ENCODE measurements at regions not wholly inside any gene's neighbourhood (a gene's known extent, or its start where the extent isn't known, plus 50 kb on each side); places are given as distances from the start of the nearest gene placed in this dataset.

DNA sequence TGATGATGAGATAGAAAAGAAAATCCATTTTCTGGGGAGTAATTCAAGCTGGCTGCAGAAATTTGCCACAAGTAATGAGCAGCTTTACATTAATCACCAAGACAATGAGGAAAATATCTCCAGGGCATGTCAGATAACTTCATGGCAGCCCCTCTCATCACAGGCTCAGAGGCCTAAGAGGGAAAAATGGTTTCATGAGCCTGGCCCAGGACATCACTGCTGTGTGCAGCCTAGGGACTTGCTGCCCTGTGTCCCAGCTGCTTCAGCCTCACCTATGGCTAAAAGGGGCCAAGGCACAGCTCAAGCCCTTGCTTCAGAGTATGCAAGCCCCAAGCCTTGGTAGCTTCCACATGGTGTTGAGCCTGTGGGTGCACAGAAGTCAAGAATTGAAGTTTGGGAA is 161.7 kb downstream of the OPA1 start:
- no peak for DNase-seq

DNA sequence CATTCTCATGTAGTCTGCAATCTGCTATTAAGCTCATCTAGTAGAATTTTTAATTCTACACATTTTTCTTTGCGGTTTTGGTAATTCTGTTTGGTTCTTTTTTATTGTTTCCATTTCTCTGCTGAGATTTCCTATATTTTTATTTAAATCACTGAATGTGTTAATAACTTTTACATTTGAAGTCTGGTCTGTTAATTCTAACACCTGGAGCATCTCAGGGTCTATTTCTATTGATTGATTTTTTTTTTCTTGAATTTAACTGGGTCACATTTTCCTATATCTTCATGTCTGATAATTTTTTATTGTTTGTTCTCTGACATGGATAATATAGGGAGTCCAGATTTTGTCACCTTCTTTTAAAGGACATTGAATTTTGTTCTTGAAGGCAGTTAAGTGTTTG is 163.5 kb downstream of the OPA1 start:
- no peak for DNase-seq

DNA sequence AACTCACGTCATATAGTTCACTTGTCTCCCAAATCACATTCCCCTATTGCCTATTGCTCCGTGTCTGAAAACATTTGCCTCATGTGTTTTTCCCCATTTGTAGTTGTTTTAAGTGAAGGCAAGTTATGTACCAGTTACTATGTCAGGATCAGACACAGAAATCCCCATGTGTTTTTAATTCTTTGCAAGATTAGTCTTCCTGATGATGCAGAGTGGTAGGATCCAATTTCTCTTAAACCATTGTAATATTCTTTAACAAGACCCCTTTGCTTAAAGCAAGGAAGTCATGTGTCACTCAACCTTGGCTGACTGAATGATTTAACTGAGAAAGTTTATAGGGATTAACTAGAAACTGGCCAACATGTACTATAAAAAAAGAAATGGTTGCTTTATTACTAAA is 164.4 kb downstream of the OPA1 start:
- DNase-seq = no peak

DNA sequence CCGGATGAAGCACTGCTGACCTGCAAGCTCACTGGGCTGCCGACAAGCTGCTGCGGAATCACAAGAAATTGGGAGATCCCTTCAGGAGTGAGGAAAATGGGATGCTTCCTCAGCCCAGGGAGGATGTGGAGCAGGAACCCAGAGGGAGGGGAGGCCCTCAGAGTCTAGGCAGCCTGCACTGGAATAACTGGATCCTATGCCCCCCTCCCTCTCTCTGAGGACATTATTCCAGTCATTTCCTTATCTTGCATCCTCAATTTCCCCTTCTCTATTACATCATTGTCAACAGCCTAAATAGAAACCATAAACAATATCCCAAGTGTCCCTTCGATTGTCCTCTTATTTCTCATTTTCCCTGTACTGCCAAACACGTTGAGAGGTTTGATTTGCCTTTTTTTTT is 169.0 kb downstream of the OPA1 start:
- no peak for DNase-seq

DNA sequence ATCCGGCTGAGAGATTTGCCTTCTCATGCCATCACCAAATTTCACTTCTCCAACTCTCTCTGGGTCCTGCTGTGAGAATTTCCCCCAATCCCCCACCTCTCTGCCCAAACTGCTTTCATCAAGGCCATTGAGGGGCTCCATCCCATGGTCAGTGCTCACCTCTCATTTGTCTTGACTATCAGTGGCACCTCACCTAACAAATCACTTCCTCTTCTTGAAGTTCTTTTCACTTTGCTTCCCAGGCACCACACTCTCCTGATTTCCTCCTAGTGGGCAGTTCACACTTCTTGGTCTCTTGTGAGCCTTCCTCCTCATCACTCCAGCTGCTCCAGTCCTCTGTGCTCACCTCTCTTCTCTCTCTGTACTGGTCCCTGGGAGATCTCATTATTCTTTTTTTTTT is 169.6 kb downstream of the OPA1 start:
- no peak for DNase-seq

DNA sequence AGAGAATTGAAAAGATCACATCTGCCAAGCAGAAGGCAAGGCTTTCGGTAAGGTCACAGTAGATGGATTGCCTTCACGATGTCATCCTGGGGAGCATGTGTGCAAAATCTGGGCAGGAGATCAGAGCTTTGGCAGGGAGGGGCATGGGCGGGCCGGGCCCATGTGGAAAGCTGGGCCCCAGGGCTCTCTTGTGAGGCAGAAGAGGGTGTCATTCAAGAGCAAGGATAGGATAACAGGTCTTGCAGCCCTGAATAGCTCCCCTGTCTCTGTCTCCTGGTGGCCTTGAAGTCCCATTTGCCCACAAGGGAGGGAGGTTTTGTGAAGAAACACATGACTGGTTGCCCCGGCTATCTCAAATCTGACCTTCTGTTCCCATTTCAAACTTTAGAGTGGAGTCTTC is 172.0 kb downstream of the OPA1 start:
- DNase-seq = no peak

DNA sequence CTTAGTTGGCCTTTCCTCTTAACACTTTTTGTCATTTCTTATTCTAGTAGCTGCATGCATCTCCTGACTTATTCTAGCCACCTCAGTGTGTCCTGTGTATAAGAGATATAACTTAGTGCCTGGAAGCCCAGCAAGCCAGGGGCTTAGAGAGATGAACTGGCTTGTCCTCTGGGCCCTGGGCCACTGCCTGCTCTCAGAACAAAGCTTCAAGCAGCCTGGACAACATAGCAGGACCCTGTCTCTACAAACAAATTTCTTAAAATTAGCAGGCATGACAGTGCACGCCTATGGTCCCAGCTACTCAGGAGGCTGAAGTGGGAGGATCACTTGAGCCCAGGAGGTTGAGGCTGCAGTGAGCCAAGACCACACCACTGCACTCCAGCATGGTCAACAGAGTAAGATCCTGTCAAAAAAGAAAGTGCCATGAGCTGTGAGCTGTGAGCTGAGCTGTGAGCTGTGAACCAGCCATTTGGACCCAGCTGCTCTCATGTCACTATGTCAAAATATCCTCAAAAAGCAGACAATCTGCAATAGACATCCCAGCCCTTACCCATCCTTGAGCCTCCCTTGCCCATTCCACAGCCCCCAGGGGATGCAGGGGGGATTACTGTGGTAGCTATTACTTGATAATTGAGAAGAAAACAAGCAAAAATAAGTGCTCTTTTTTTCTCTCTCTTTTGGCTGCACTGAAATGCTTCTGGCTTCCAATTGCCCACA is 174.5 kb downstream of the OPA1 start:
- no peak for DNase-seq

DNA sequence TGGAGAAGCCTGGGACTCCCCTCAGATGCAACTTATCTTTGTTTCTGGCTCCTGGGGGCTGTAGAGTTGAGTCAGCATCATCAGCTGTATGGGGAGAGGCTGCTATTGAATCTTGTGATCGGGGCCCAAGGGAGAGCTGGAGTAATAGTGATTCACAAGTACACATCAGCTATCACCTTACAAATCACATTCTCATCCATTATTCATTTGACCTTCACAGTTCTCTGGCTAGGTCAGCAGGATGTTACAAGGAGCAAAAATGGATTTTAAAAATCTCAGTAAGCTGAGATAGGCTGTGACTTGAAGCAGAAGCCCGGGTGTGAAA is 175.0 kb downstream of the OPA1 start:
- no peak for DNase-seq

DNA sequence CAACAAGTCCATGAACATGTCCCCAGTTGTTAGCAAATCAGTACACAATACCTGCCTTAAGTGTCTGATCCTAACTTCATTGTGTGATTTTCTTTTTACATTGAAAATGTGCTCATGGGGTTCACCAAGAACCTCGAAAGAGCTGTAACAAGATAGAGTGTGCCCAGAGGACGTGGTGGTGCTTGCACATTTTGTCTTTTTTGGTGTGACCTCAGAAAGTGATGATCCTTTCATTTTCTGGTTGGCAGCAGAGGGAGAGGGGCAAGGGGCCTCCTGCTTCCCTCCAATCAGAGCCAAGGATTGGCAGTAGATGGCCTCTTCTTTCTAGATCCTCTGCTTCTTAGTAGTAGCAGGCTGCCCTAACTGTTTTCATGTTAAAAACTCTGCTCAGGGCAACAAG is 176.4 kb downstream of the OPA1 start:
- DNase-seq = no peak

DNA sequence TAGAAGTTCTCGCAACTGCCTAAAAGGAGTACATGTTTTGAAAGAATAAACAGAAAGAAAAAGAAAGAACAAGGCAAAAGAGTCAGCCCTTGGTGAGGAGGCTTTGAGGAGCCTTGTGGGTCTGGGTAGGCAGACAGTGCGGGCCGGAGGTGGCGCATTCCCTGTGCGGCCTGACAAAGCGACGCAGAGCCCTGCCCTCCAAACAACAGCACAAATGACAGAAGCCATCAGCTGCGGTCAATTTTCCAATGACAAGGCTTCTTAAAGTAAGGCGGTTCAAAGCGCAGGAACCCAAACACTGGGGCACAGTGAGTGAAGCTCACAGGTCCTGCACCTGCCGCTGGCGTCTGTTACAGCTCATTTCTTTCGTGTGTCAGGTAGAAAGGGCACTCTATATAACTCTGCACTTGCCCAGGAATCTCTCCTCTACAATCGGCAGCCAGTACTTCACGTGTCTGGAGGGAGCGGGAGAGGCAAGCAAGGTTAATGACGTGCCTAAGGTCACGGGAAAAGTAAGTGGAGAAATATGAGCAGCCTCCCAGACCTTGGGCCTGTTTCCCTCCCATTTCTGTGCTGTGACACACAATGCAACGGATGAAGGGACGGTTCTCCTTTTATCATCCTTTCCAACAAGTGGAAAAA is 178.1 kb downstream of the OPA1 start:
- DNase-seq = no peak

DNA sequence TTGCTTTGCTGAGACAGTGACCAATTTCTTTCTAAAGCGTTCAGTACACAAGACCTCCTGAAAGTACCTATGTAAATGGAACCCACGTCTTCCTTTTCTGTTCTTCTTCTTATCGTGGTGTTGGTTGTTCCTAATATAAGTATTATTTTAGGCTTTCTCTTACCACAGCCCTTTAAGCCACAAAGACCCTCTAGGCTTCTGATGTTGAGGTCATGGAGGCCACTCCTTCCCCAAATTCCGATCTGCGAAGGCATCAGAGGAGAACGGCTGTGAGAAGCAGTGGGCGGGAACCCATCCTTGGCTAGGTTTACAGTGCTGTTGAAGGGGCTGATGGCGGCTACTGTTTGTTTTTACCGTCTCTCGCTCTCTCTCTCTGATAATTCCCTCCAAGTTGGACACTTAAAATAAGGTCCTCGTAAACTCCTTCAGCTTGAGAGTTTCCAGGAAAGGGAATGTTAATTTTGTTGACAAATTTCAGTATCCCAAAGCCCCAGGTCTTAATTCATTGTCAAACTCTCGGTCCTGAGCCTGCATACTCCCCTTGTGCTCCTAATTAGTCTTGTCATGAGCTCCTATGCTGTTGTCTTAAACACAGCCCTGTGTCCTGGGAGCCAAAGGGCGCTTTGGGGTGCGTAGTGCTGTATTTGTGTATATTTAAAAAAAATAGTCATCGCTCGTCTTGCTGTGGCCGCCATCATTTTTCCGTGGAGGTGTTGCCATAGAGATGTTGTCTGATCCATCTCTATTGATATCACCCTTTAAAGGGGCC is 178.8 kb downstream of the OPA1 start:
- DNase-seq = no peak

DNA sequence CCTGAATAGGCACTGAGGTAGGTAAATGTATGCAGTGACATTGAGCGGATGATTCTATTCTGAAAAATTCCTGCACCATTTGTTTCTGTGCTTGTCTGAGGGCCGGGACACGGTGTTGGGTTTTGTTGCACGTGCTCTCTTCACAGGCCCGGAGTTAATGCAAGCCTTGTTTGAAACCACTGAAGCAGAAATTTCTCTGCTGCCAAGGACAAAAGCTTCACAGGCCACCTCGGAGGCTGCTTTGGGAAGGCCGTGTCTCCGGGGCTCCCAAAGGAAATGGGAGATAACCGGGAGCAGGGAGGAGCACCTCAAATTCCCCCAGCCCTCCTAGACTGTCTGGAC is 179.4 kb downstream of the OPA1 start:
- DNase-seq = no peak

DNA sequence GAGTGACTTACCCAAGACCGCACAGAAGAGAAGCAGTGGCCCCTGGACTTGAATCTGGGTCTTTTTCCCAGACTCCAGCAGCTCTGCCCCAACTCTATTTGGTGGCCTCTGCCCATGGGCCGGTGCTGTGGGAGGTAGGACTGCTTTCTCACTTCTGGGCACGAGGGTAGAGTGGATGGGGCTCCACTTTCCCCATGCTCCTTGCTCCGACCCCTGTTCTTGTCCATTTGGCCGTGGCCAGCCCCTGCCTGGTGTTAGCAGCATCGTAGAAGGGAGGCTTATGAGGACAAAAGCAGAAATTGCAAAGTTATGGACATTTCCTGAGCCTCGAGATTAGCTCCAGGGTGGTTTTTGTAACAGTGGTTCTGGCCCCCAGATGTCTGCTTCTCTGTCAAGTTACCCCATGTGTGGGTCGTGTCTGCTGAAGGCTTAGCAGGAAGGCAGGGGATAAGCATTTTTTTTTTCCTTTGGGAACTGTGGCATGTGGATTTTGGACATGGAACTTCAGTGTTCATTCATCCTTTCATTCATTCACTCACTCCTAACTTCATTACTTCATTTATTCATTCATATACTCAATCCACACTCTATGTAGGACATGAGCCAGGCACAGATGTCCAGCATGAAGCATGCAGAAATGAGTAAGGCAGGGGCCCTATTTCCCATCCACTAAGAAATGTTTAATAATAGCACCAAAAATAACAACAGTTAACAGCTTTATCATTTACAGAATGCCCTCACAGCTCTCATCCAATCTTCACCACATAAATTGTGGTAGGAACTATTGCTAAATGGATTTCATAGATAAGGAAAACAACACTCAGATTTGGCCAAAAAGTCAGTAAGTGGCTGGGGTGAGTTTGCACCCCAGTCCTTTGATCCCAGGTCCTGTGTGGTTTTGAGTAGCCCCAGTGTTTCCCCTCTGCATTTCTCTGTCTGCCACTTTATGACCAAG is 180.5 kb downstream of the OPA1 start:
- DNase-seq = no peak

DNA sequence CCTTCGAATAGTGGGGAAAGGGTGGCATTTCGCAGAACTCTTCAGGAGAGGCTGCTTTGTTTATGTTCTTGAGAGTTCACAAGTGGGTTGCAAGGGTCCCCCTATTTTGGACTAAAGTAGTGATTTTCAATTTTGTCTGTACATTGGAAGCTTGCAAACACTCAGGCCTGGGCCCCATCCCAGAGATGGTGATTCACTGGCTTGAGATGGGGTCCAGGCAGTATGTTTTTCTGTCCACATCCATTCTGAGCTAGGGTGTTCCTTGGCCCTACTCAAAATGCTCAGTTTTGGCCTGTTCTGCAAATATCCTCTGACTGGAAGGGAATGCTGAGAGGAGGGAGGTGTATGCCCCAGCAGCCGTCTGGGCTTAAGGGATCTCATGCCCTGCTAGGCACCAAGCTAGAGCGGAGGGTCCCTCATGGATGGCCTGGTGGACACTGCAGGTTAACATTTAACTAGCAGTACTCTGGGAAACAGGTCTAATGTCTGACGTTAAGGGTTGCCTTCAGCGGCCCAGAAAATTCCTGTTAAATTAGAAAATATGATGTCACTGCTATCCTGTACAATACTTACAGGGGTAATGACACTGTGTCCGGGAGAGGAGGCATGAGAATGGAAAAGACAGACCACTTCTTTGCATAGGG is 181.4 kb downstream of the OPA1 start:
- no peak for DNase-seq

DNA sequence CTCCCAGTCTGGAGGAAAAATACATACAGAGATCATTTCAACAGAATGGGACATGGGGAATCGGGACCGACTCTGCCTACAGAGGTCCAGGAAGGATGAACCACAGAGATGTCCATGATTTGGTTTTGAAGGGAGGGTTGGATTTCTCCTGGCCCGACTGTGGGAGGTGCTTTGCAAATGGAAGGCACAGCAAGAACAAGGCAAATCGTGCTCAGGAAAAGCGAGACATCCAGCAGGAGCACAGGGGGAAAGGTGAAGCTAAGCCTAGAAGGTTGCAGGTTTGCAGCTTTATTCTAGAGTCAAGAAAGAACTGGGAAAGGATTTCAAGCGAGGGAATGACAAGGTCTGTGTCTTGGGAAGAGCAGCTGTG is 181.9 kb downstream of the OPA1 start:
- no peak for DNase-seq

DNA sequence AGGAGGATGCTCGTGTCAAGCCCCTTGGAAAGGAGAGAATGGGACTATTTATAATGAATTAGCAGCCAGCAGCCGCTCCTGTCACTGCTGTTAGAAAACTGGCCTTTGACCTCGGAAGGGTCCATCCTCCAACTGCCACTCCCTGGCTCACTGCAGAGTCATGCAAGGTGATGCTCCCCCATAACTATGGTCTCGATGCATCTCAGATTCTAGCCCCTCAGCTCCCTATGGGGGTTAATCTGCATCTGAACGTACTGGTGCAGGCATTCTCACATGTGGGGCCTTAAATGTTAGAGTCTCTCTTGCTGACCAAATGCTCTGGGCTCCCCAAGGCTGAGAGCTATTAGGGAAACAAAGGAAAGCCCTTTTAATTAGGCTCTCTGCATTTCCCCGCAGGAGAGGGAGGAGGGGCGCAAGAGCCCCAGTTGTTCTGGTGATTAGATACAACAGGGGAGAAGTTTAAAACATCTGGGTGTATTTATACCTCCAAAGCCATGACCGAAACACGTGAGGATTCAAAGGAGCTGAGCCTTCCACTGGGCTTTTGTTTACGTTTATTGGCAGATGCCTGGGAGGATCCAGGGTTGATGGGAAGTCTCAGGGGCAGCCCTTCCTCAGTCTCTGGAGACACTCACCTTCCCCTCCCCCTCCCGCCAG is 182.5 kb downstream of the OPA1 start:
- DNase-seq = no peak

DNA sequence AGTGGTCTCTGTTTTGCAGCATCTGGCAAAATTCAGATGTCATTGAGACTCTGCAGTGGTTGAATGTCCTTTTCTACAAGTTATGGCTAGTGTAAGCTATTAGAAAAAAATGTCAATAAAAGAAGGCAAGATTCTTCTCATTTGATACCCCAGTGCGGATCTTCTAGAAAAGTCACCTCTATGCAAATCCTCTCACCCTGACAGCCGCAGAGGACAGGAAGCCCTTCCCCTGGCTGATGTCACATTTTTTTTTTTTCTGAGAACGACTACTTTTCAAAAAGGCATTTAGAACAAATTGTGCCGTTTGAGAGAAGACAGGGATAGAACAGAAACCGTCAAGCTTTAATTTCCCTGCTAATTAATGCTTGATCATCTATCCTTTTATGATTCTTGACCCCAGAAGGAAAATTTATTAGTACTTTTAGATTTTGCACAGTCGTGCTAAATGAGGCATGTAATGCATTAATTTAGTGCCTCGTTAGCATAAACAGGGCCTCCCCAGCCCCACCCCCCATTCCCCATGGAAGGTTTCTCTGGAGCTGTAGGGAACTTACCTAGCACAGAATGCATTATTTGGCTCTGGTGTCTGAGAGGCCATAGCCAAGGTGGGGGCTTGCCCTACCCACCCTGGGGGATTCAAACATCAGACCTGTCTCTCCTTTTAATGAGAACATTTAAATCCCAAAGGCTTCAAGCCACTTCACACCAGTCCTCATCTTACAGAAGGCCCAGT is 183.8 kb downstream of the OPA1 start:
- no peak for DNase-seq

DNA sequence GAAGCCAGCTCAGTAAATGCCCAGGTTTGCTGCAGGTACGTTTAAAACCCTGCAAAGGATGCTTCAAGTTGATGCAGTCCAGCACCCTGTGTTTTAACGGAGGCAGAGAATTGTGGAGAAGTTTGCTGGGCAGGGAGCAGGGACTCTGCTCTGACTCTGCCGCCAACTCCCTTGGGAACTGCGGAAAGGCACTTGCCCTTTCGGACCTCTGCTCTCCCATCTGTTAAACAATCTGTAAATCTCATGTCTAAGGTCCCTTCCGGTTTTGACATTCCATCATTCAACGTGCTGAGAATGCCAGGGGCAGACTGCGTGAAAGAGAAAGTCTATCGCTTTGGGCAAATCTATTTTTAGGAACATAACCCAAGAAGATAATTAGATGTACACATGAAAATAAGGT is 184.5 kb downstream of the OPA1 start:
- DNase-seq = no peak

DNA sequence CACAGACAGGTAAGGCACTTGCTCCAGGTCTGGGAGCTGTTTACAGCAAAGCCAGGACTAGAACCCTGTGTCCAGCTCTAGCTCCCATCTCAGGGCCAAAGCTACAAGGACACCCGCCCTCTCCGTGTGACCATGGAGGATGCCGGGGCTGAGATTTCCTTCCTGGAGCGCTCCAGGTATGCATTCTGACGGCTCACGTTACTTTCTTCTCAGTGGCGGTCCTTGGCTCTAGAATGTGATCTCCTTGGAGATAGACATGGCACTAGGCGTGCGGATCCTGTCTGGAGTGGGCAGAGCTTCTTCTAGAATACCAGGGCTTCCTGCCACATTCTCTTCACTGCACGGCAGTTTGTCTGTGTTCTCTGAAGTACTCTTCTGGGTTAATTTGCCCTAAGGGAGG is 185.7 kb downstream of the OPA1 start:
- no peak for DNase-seq

DNA sequence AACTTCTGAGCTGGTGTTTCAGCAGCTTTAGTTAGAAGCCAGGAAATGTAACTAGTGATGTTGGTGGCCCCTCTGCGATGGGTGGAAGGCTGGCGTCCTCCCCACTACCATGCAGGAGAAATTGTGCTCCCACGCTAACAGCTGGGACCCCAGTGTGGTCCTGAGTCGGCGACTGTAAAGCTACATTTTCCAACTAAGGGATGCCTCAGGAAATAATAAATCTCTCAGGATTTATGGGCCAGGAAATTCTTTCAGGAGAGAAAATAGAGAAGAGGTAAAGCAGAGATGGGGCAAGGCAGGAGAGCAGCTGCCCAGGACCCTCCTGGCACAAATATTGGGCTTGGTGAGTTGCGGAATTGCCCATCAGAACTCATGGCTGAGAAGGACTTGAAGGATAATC is 186.9 kb downstream of the OPA1 start:
- DNase-seq = no peak

DNA sequence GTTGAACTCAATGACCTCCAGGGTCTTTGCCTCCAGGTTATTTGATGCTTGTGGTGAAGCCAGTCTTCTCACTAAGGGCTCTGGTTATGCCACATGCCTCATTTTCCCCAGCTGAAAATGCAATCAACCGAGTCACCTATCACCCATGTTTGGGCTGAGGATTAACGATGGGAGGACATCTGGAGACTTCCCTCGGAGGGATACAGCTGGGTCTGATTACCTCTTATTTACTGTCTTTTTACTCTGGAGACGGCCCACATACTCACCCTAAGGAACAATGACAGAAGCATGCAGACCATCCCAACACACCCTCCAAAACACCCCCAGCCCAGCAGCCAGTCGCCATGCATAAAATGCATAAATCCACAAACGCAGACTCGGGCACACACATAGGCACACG is 187.4 kb downstream of the OPA1 start:
- no peak for DNase-seq
